AG08396 (cell line): ENCODE measurements at regions not wholly inside any gene's neighbourhood (a gene's known extent, or its start where the extent isn't known, plus 50 kb on each side); places are given as distances from the start of the nearest gene placed in this dataset.

Experiments used
- DNase-seq: peaks from one replicate; pipeline ENCODE4 v3.0.0; 2012; ENCODE audit warnings: low spot score, mixed read lengths

- DNase-seq = no peak
Observed at GRCh38 chr9:1683951-1684350, 331.2 kb upstream of the SMARCA2 start.

GRCh38 chr9:1698991-1699390, 316.2 kb upstream of the SMARCA2 start:
- DNase-seq = no peak

GRCh38 chr9:1701113-1701512, 314.0 kb upstream of the SMARCA2 start:
- no peak for DNase-seq

- no peak for DNase-seq
Observed at GRCh38 chr9:1702701-1703100, 312.4 kb upstream of the SMARCA2 start.

GRCh38 chr9:1707291-1707690, 307.9 kb upstream of the SMARCA2 start:
- DNase-seq = no peak

- no peak for DNase-seq
Observed at GRCh38 chr9:1708219-1708618, 306.9 kb upstream of the SMARCA2 start.

- no peak for DNase-seq
Observed at GRCh38 chr9:1709347-1709746, 305.8 kb upstream of the SMARCA2 start.

- no peak for DNase-seq
Observed at GRCh38 chr9:1712861-1713450, 302.2 kb upstream of the SMARCA2 start.

GRCh38 chr9:1713841-1714240, 301.3 kb upstream of the SMARCA2 start:
- no peak for DNase-seq

GRCh38 chr9:1717882-1718281, 297.3 kb upstream of the SMARCA2 start:
- DNase-seq = no peak

GRCh38 chr9:1718836-1719235, 296.3 kb upstream of the SMARCA2 start:
- DNase-seq = no peak

- DNase-seq = no peak
Observed at GRCh38 chr9:1721196-1721595, 294.0 kb upstream of the SMARCA2 start.

- no peak for DNase-seq
Observed at GRCh38 chr9:1722404-1722803, 292.7 kb upstream of the SMARCA2 start.

GRCh38 chr9:1723522-1724015, 291.6 kb upstream of the SMARCA2 start:
- DNase-seq = no peak

- DNase-seq = no peak
Observed at GRCh38 chr9:1726993-1727759, 288.0 kb upstream of the SMARCA2 start.

GRCh38 chr9:1729631-1730030, 285.5 kb upstream of the SMARCA2 start:
- DNase-seq = no peak

- DNase-seq = no peak
Observed at GRCh38 chr9:1732670-1733069, 282.5 kb upstream of the SMARCA2 start.

- DNase-seq = no peak
Observed at GRCh38 chr9:1738511-1739100, 276.5 kb upstream of the SMARCA2 start.

GRCh38 chr9:1743121-1743960, 271.8 kb upstream of the SMARCA2 start:
- no peak for DNase-seq

GRCh38 chr9:1745980-1746379, 269.2 kb upstream of the SMARCA2 start:
- no peak for DNase-seq

GRCh38 chr9:1747417-1747967, 267.7 kb upstream of the SMARCA2 start:
- no peak for DNase-seq

- no peak for DNase-seq
Observed at GRCh38 chr9:1748407-1748806, 266.7 kb upstream of the SMARCA2 start.
